HG02884 (cell line): ENCODE measurements at regions not wholly inside any gene's neighbourhood (a gene's known extent, or its start where the extent isn't known, plus 50 kb on each side); places are given as distances from the start of the nearest gene placed in this dataset.

ENCODE experiments used
- ATAC-seq: cut with Tn5 transposase; IDR thresholded peaks from one replicate; pipeline ENCODE4 v1.9.1; 2021; ENCODE audit warnings: mild to moderate bottlenecking, moderate library complexity; ENCODE audit not compliant: unreplicated experiment

DNA sequence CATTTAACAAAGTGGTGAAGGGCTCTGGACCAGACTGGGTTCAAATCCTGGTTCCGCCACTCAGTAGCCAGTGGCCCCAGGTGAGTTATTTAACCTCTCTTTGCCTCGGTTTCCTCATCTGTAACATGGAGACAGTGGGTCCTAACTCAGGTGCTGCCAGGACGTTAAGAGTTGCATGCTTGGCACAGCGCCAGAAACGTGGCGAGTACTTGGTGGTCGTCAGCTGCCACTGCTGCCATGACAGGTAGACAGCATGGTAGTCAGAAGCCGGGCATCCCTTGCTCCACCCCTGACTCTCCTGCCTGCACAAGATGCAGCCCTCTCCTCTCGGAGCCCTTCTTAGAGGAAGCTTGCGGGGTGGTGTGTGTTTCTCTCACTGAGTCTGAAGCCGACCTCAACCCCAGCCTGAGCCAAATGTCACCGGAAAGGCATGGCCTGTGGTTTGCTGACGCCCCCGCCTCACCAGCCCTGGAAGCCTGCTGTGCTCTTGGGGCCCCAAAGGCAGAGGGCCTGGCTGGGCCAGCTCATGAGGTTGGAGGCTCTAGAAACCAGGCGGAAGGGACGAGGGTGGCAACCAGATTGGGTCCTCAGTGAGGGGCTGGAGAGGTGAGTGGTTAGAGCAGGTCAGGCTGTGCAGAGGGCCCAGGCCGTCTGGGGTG is 160.8 kb upstream of the TLE3 start:
- peak; percentile 50 for ATAC-seq

DNA sequence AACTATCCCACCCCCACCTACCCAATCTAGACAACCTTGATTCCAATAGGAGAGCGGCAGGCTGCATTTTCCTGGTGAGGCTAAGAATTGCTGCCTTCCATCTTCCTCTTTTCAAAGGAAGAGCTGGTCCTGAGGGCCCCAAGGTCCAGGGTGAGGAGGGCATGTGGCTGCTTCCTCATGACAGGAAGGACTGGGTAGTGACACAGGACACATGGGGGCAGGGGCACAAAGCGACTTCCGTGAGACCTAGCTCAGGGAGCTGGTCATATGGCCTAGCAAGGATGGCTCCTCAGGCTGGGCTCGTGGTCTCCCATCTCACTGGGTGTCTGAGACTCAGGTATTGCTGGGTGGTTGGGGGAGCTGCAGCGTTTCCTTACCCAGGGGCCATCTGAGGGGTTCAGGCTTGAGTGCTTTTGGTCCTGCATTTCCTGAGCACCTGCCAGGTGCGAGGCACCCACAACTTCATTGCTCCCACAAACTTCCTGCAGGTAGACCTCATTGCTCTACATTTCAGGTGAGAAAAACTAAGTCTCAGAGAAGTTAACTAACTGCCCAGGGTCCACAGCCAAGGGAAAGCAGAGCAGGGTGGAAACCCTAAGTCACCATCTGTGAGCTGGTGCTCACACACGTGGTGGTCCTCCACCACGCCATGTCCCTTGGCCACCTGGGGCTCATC is 160.0 kb upstream of the TLE3 start:
- ATAC-seq: no peak

DNA sequence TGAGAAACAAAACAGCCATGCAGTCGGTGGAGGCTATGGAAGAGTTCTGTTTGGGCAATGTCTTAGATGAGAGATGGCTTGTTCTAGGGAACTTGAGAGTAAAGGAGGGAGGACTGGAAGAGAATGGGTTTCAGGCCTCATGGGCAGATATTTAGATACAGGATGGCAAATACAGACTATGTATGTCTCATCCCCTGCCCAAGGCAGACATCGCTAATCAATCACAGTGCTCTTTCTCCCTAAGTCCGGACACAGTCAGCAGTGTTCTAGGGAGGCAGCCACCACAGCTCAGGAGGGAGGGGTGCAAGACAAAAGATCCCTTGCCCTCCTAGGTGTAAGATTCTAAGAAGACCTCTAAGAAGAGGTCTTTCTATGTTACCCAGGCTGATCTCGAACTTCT is 159.3 kb upstream of the TLE3 start:
- no peak for ATAC-seq

DNA sequence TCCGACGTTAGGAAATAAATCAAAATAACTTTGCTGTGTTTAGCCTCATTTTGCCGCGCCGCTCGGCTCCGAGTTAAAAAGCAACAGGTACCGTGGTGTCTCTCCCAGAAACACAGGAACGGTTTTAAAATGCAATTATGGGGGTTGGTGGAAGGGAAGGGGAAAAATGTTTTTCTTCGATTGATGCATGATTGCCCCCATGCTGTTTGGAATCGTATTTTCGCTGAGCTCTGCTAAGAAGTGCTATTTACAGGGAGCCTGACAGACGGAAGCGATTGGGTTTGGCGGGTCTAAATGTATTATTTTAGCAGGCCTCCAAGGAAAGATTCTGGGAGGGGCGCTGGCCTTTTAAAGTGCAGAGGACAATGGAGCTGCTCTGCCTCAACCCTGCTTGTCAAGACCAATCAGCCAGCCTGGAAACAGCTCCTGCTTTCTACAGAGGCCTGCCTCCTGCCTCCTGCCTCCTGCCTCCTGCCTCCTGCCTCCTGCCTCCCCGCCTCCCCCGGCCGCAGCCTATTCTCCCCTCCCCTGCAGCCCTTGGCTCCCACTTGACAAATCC is 156.7 kb upstream of the TLE3 start:
- no peak for ATAC-seq

DNA sequence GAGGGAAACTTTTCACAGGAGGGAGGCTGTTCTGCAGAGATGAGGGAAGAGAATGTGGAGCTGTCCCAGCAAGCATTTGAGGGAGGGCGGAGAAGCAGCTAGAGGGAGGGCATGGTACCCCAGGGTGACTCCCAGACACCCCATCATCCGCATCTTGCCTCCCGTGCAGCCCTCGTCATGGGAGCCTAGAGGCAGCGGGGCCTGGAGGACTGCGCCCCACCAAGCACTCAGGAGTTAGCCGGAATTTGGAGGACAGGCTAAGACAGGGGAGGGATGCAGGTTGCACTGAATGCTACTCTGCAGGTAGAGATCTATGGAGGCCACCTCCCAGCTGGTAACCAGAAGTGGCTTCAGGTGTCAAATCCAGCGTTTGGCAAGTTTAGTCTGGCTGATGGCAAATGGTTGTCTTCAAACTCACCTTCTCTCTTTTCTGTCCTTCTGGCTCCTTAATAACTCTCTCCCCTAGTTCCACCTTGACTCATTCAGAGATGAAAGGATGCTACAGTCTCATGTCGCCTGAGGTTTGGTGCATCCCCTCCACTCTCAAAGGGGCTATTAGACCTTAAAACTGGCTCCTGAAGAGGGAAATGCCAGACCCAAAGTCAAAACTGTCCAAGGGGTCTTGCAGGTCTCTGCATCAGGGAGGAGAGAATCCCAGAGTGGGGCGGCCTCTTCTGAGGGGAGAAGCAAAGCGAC is 155.9 kb upstream of the TLE3 start:
- ATAC-seq: no peak

DNA sequence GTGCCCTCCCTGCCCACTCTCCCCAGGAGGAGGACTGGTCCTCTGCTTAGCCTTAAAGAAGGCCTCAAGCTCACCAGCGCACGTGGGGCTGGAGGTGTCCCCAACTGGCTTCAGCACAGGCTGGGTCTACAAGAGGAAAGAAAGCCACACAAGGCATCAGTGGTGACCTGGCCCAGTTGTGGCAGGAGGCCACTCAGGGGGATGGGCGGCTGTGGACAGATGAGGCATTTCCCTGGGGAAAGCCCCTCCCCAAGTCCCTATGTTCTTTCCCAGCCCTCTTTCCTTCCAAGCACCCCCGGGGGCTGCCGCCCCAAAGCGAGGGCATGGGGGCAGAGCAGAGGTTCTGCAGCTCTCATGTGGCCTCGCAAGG is 155.2 kb upstream of the TLE3 start:
- no peak for ATAC-seq

DNA sequence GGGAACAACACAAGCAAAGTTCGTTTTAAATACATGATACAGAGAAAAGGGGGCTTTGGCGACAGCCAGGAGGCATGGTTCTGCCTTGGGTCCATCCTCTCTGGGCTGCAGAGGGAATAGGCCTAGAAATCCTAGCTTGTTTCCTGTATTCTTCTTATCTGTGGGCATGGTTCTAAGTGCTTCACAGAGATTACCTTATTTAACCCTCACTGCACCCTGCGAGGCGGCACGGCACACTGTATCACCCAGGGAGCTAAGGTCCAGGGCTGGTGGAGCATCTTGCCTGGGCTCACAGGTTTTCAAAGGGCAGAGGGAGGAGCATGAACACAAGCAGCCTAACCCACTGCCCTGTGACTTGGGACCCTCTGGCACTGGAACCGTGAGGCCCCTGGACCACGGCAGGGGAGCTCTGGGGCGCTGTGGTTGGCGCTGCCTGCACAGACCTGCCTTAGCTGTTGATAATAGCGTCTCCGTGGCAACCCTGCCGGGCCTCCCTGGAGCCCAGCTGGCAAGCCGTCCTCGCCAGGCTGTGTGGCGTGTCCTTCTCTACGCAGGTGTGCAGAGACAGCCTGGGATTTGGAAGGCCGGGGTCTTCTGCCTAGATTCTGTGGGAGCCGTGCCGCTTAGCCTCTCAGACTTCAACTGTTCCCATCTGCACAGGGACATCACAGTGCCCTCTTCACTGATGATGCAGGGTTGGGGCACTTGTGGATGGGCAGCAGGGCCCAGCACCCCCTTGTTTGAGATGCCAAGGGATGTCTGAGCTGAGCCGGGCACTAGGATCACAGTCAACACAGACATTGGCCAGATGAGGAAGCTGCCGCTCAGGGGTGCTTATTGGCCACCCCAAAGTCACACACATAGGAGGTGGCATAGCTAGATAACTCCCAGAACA is 154.6 kb upstream of the TLE3 start:
- ATAC-seq: no peak

DNA sequence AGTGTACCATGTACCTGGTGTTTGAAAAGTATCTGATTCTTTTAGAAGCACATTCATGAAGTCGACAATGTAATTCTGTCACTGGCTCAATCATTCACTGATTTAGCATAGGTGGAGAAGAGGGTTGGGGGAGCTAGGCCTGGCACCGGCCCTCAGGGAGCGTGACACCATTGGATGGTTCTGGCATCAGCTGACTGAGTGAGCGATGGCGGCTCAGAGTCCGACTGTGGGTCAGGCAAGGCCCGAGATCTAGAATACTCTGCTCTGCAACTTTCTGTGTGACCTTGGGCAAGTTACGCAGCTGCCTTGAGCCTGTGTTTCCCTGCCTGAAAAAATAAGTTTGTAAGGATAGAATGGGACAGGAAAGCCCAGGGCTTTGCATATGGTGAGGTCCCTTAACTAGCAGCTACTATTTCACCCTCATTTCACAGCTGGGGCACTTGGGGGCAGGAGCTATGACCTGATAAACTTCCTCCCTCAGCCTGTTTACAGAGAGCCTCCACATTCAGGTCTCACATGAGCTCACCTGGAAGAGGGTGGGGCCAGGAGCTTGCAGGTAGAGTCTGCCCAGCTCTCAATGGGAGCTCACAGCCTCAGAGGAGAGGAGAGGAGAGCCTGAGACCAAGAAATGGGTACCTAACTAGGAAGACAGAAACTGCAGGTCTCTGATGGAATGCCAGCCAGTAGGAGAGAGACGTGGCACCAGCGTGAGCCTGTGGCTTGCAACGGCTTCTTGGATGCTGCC is 153.7 kb upstream of the TLE3 start:
- ATAC-seq: no peak

DNA sequence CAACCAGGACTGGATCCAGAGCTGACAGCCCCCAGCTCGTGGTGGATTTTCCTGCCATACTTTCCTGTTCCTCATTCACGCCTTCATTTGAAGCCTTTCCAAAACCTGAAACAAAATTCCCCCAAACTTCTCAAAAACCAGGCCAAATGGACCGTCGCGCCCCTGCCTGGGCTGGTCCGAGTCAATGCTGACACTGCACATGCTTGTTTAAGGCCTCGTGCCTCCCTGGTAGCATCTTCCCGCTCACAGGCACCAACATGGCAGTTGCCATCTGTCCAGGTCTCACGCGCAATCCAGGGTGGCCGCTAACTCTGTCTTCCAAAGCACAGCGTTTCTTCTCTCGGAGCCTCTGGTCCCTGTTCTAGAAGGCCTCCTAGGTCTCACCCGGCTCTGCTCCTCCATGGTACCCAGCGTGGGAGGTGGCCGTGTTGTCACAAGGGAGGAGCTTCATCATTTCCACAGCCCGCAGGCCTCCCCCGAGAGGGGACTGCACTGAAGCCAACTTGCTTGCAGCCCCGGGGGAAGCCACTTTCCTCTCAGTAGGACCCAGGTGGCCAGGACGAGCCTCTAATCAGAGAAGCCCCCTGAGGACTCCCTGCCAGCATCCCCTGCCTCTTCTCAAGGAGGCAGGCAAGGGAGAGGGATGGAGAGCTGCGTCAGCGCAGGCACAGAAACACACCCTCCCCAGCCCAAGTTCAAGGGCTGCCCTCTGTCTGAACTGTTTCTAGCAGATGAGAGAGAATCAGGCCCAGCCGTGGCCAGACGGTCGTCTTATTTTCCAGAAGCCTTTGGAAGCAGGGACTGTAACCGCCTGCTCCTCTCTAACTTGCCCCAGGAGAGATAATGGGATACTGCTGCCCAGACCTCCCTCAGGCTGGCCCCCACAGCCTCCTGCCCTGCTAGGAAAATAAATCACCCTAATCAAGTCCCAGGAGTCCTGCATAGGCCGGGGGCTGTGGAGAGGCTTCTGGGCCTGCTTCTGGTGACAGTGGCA is 152.8 kb upstream of the TLE3 start:
- ATAC-seq: no peak

DNA sequence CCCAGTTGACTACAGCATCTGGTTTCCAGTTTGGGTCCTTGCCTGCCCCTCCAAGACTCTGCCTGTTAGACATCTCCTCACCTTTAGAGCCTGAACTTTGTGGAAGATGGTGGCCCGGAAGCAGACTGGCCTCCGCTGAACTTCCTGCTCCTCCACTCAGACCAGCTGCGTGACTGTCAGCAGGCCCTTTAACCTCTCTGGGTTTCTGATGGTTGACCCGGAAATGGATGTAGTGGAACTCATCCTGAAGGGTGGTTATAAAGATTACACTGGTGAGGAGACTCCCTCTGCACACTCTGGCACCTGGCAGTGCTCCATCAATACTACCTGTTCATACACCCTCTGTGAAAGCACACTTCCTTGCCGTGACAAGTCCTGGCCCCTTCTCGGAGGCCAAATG is 151.9 kb upstream of the TLE3 start:
- no peak for ATAC-seq

DNA sequence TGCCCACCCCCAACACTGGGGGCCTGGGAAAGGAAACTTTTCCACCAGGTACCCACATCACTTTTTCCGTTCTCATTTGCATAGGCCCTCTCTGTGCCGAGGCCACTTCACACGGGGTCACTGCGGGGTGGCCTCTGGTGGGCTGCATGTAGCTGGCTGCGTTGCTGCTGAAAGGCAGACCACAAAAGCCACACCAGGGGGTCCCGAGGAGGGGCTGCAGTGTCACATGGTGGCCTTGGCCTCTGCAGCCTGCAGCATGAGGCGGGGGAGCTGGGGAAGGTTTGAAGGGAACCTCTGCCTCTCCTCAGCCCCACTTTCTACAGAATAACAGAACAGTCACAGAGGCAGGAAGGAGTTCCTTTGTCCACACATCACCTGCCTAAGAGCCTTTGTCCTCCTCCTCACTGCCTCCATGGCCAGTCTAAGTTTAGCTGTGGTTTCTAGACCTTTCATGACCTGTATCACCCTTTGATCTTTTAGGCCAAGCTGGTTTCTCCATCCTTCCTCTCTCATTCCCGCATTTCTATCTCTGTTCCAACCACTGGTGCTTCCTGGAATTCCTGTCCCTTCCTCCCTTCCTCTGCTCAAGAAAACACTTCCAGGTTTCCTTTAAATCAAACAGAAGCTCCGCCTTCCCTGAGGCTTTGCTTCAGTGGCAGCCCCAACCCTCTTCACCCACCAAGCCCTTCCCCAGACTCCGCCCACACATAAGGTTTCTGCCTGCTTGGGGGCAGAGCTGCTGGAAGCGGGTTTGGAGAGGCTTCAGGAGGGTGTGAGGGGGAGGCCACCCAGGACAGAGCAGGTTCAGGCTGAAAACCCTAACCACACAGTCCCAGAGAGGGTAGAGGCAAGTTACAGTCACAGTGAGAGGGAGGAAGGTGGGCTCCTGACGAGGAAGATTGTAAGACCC is 150.7 kb upstream of the TLE3 start:
- ATAC-seq: no peak

DNA sequence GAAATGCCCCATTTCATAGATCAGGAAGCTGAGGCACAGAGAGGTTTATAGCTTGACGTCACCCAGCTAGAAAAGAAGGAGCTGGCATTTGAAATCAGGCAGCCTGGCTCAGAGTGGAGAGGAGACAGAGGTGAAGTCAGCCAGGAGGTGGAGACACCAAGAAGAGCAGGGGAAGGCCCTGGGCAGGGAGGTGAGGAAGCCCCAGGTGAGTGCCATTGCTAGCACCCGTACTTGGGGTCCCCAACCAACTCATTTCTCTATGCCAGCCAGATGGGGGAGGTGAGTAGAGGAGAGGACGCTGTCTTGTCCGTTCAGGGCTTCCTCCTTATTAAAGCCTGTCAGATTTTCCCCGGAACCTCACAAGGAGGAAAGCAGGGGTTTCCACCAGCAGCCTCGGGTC is 149.6 kb upstream of the TLE3 start:
- no peak for ATAC-seq

DNA sequence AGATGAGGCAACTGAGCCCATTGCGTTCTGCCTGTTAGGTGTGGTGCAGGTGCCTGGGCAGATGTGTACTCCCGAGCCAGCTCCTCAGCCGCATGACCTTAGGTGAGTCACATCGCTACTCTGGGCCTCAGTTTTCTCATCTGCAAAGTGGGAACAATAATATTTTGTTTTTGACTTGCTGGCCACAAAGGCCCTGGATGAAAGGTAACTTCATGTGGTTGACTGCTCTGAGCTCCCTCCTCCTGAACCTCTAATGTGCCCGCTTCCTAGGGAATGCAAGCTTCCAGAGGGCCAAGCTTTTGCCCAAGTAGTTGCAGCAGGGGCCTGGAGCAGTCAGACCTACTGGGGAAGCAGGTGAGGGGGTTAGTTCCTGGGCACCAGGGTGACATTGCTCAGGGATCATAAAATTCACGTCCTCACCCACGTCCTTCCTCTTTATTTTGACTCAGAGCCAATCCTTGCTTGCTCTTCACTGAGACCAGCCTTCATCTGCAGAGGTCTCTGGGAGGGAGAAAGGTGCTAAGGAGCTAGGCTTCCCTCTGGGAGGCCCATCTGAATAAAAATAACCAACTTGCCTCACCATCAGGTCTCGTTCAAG is 149.0 kb upstream of the TLE3 start:
- no peak for ATAC-seq

DNA sequence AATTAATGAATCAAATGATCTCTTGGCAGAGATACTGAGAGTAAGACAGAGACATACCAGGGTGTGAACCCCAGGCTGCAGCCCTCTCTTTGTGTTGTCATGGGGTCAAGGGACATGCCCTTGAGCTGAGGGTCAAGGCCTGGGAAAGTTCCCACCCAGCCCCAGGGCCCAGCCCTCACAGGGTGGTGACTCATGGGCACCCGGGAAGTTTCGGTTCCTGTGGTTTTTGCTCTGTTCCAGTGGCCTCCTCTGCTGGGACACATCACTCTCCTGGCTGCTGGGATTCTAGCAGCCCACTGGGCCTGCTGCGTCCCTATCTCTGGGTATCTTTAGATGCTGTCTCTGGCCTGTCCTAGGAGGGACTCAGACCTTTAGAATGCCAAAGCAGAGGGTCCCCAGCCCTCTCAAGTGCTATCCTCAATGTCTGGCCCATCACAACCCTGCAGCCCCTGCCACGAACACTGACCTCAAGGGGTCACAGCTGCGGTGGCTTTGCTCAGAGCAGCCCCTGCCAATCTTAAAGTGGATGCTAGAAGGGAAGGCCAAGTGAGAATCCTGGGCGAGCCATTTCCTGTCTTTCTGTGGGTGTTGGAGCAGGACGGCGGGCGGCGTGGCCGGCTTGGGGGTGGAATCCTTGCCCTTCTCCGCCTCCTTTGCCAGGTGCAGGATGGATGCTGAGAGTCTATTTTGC is 148.4 kb upstream of the TLE3 start:
- ATAC-seq: no peak

DNA sequence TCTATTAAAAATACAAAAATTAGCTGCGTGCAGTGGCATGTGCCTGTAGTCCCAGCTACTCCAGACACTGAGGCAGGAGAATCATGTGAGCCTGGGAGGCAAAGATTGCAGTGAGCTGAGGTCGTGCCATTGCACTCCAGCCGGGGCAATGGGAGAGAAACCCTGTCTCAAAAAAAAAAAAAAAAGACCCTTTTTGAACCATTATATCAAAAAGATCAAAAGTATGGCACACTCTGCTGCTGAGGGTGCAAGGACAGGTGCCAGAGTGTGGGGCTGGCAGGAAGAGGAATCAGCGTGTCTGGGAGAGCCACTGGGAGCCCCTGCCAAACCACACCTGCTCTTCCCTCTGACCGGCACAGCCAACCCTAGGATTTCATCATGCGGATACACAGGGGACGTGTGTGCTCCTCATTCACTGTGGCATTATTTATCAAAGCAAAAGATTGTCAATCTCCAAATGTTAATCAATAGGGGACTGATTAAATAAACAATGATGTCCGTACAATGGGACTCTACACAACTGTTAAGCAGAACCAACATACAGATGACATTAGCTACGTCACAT is 147.3 kb upstream of the TLE3 start:
- no peak for ATAC-seq

DNA sequence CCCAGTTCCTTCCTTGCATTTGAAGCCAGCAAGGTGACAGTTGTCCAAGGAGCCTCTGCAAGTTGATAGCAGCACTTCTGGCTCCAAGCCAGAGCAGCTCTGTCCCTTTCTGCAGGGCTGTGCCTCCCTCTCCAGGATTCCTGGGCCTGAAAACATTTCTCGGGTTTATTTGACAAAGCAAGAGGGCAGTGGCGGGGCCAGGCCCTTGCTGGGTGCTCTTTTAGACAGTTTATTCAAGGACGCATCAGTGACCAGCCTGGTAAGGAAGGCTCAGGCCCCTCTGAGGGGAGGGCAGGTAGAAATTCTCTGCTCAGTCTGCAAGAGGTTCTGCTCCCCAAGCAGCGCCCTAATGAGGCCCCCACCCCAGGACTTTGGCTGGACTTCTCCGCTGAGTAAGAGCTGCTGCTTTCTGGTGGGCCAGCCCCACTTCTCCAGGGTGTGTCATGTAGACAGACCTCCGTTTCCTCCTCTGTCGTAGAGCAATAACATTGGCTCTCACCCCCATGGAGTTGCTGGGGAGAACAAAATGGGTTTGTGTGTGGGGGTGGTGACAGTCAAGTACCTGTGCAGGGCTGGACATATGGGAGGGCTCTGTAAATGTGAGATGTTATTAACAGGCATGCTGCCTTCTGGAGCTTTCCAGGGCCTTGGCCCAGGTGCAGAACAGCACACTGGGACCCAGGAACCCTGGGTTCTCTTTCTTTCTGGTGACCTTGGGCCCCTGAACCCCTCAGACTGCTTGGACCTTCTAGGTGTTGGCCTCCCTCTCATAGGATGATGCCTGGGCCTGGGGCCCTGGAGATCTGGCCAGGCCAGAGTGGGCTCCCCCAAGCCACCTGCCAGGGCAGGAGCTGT is 146.2 kb upstream of the TLE3 start:
- no peak for ATAC-seq
